PC-9 (cell line): ENCODE measurements at regions not wholly inside any gene's neighbourhood (a gene's known extent, or its start where the extent isn't known, plus 50 kb on each side); places are given as distances from the start of the nearest gene placed in this dataset.

ENCODE experiments used
- BruUV-seq: library from RNA; stranded (reverse); fragments of 400-500 nt; replicated peaks from 2 replicates; lab custom pipeline; 2021; lab: Mats Ljungman, UMichigan
- CTCF ChIA-PET: fragments of 300-600 bp; sonication (Branson Sonifier 250); formaldehyde crosslinking; loops from one replicate; lab custom pipeline; 2022; ENCODE audit warnings: antibody characterized with exemption; lab: Charles Lee
- POLR2A ChIA-PET: fragments of 300-600 bp; sonication (Branson Sonifier 250); formaldehyde crosslinking; loops from one replicate; lab custom pipeline; 2022; ENCODE audit warnings: antibody characterized with exemption; ENCODE audit not compliant: unreplicated experiment; lab: Charles Lee
- DNase-seq, 2 experiments: peaks; one replicate each; pipeline versions ENCODE4 v3.0.0 to v3.0.0-alpha.2; 2015 to 2022; ENCODE audit warnings: mixed read lengths in 1 of 2
- H2AFZ ChIP-seq: fragments of 200-600 bp; sonication (generic); 2 replicates; pipeline ENCODE4 v1.8.1; 2017; ENCODE audit warnings: antibody characterized with exemption
- H3F3A ChIP-seq: fragments of 200-600 bp; sonication (generic); 2 replicates; pipeline ENCODE4 v1.8.1; 2017; ENCODE audit warnings: antibody characterized with exemption, mild to moderate bottlenecking, low read depth; ENCODE audit not compliant: insufficient read depth
- H3K27ac ChIP-seq: fragments of 200-600 bp; sonication (generic); 2 replicates; pipeline ENCODE4 v1.6.1; 2016; ENCODE audit warnings: mixed run types
- H3K27me3 ChIP-seq: fragments of 200-600 bp; sonication (generic); 2 replicates; pipeline ENCODE4 v1.6.1; 2016; ENCODE audit warnings: low read depth, mixed run types; ENCODE audit not compliant: insufficient read depth
- H3K36me3 ChIP-seq: fragments of 200-600 bp; sonication (generic); 2 replicates; pipeline ENCODE4 v1.6.1; 2016; ENCODE audit warnings: low read depth, mixed run types
- H3K4me1 ChIP-seq: fragments of 200-600 bp; sonication (generic); replicated peaks from 2 replicates; pipeline ENCODE4 v1.6.1; 2016; ENCODE audit warnings: mixed run types; ENCODE audit not compliant: insufficient read depth
- H3K4me2 ChIP-seq: fragments of 200-600 bp; sonication (generic); 2 replicates; pipeline ENCODE4 v1.6.1; 2017; ENCODE audit warnings: mixed run types
- H3K4me3 ChIP-seq: fragments of 200-600 bp; sonication (generic); 2 replicates; pipeline ENCODE4 v1.6.1; 2016; ENCODE audit warnings: mixed run types
- H3K79me2 ChIP-seq: fragments of 200-600 bp; sonication (generic); 2 replicates; pipeline ENCODE4 v1.6.1; 2017; ENCODE audit warnings: low read depth, mixed run types
- H3K9me2 ChIP-seq: fragments of 200-600 bp; sonication (generic); 2 replicates; pipeline ENCODE4 v1.8.1; 2017; ENCODE audit warnings: mild to moderate bottlenecking; ENCODE audit not compliant: insufficient read depth
- H3K9me3 ChIP-seq: fragments of 200-600 bp; sonication (generic); 2 replicates; pipeline ENCODE4 v1.8.1; 2016; ENCODE audit warnings: low read depth; ENCODE audit not compliant: insufficient read depth
- H4K20me1 ChIP-seq: fragments of 200-600 bp; sonication (generic); 2 replicates; pipeline ENCODE4 v1.8.1; 2017; ENCODE audit not compliant: insufficient read depth
- EZH2 ChIP-seq: fragments of 200-600 bp; sonication (generic); IDR thresholded peaks from 2 replicates; pipeline ENCODE4 v1.8.0; 2017; ENCODE audit warnings: antibody characterized with exemption, low read depth
- intact Hi-C: fragments of 100-400 bp; cut with micrococcal nuclease; formaldehyde crosslinking; loops from one replicate; pipeline ENCODE4 v1.10.0; 2022; ENCODE audit not compliant: unreplicated experiment
- TF ChIP-seq, protein P1 (sequence below): fragments of 200-600 bp; sonication (generic); conservative IDR thresholded peaks from 2 replicates; pipeline ENCODE4 v1.6.1; 2017; ENCODE audit warnings: mixed run types, antibody characterized with exemption, mild to moderate bottlenecking, moderate library complexity

DNA sequence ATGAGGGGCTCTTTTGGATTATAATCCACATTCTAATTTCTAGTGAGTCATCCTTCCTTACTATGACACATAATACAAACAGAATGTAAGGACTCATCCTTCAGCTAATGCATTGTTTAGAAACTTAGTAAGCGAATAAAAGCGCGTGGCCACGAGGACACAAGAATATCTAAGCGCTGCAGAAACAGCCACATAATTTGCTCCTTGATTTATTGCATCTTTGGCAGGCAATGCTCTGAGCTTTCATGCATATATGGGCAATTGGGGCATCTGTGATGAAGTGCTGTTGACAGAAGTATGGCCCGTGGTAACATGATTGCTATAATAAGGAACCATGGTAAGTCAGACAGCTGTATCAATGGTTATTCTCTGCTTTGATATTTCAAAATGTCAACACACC is 191.3 kb upstream of the ZNF385D start:
- Histone ChIP-seq H3K36me3 (no peaks in the 10 kb centered on the region), H3K27me3 (no peaks in the 10 kb centered on the region), H3F3A (no peaks in the 10 kb centered on the region), H3K4me1 (no peaks in the 10 kb centered on the region), H3K27ac (no peak overlapping the region), H3K4me2 (no peak overlapping the region), H3K9me3 (no peaks in the 10 kb centered on the region), H3K4me3 (no peak overlapping the region), H2AFZ (no peak overlapping the region), H4K20me1 (no peaks in the 10 kb centered on the region), H3K79me2 (no peaks in the 10 kb centered on the region), H3K9me2 (peaks cover 6% of the 10 kb centered on the region; the same call in 1 of the 2 replicates)
- ChIA-PET POLR2A (no interaction called here), CTCF (no interaction called here)
- intact Hi-C loops, result no loop called here
- TF ChIP-seq EZH2, result no peak
- TF ChIP-seq, protein P1, sequence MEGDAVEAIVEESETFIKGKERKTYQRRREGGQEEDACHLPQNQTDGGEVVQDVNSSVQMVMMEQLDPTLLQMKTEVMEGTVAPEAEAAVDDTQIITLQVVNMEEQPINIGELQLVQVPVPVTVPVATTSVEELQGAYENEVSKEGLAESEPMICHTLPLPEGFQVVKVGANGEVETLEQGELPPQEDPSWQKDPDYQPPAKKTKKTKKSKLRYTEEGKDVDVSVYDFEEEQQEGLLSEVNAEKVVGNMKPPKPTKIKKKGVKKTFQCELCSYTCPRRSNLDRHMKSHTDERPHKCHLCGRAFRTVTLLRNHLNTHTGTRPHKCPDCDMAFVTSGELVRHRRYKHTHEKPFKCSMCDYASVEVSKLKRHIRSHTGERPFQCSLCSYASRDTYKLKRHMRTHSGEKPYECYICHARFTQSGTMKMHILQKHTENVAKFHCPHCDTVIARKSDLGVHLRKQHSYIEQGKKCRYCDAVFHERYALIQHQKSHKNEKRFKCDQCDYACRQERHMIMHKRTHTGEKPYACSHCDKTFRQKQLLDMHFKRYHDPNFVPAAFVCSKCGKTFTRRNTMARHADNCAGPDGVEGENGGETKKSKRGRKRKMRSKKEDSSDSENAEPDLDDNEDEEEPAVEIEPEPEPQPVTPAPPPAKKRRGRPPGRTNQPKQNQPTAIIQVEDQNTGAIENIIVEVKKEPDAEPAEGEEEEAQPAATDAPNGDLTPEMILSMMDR, result no peak
- DNase-seq, result no peak
- no TSS peak for BruUV-seq

DNA sequence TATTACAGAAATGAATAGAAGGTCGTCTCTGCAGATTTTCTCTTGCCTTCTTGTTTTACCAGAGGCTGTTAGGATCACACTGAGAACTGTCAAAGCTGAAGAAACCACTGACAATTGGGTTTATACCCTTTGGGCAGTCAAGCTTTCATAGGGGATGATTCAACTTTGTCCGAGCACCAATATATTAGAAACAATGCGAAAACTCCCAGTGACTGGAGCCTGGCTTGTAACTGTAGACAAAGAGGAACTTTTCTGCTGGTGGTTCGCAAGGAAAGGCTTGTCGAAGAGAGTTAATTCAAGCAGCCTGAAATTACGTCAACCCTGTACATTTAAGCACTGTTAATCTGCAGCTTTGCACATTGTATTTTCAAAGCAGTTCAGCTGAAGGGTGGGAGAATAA is 193.2 kb upstream of the ZNF385D start:
- H3K9me3 ChIP-seq, result no peaks in the 10 kb centered on the region
- H3K4me3 ChIP-seq, result no peak overlapping the region
- TF ChIP-seq, protein P1, result no peak
- TF ChIP-seq EZH2, result no peak
- ChIA-PET CTCF (no interaction called here), POLR2A (no interaction called here)
- no peak overlapping the region for H3K27ac ChIP-seq
- H3K9me2 ChIP-seq, result peaks cover 6% of the 10 kb centered on the region; the same call in 1 of the 2 replicates
- H3K79me2 ChIP-seq, result no peaks in the 10 kb centered on the region
- H3K4me1 ChIP-seq, result no peaks in the 10 kb centered on the region
- H3K36me3 ChIP-seq, result no peaks in the 10 kb centered on the region
- intact Hi-C loops, result no loop called here
- no peak overlapping the region for H3K4me2 ChIP-seq
- BruUV-seq, result no TSS peak
- no peaks in the 10 kb centered on the region for H3K27me3 ChIP-seq
- H4K20me1 ChIP-seq, result no peaks in the 10 kb centered on the region
- DNase-seq, result no peak
- H3F3A ChIP-seq, result no peaks in the 10 kb centered on the region
- no peak overlapping the region for H2AFZ ChIP-seq

DNA sequence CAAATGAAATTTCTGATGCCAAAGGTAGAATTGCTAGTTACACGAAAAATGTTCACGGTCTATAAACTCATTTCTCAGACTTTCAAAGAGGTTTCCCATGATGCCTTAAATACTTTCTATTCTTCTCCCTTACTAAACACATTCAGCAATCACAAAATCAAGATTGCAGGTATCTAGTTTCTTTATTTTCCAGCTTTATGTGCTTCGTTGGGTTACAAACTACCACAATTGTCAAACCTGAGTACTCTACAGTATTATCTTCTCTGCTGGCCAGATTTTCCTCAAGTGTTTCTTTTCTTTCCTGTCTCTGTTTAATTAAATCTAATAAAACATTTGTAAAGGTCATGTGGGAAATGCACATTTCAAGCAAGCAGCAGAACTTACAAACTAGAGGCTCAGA is 201.8 kb upstream of the ZNF385D start:
- DNase-seq, result no peak
- TF ChIP-seq, protein P1, result no peak
- TF ChIP-seq EZH2, result no peak
- Histone ChIP-seq H3K4me2 (no peak overlapping the region), H3K36me3 (no peaks in the 10 kb centered on the region), H3F3A (no peaks in the 10 kb centered on the region), H3K9me3 (no peaks in the 10 kb centered on the region), H3K4me3 (no peak overlapping the region), H2AFZ (no peak overlapping the region), H3K79me2 (no peaks in the 10 kb centered on the region), H4K20me1 (no peaks in the 10 kb centered on the region), H3K27me3 (no peaks in the 10 kb centered on the region), H3K27ac (no peak overlapping the region), H3K4me1 (no peaks in the 10 kb centered on the region), H3K9me2 (no peaks in the 10 kb centered on the region)
- ChIA-PET CTCF (no interaction called here), POLR2A (no interaction called here)
- BruUV-seq, result no TSS peak
- intact Hi-C loops, result no loop called here
